IPS-11a (cell line): ENCODE measurements at regions not wholly inside any gene's neighbourhood (a gene's known extent, or its start where the extent isn't known, plus 50 kb on each side); places are given as distances from the start of the nearest gene placed in this dataset.
"Not testable (repeated sequence)": the region's sequence is repeated elsewhere in the genome, so short reads cannot be mapped to it uniquely, and the experiment has no call there.

Experiments
- H3K4me3 ChIP-seq: one replicate; pipeline ENCODE4 v1.5.1; 2013; ENCODE audit warnings: low read depth, low read length, control low read depth

- H3K4me3 ChIP-seq: no peak overlapping the region
These were observed 50.1 kb upstream of the SIRPA start for GRCh38 chr20:1845163-1845523.

GRCh38 chr20:1844325-1845162, 50.7 kb upstream of the SIRPA start:
- no peak overlapping the region for H3K4me3 ChIP-seq

- no peak overlapping the region for H3K4me3 ChIP-seq
These were observed 52.9 kb upstream of the SIRPA start for GRCh38 chr20:1842281-1842680.

DNA sequence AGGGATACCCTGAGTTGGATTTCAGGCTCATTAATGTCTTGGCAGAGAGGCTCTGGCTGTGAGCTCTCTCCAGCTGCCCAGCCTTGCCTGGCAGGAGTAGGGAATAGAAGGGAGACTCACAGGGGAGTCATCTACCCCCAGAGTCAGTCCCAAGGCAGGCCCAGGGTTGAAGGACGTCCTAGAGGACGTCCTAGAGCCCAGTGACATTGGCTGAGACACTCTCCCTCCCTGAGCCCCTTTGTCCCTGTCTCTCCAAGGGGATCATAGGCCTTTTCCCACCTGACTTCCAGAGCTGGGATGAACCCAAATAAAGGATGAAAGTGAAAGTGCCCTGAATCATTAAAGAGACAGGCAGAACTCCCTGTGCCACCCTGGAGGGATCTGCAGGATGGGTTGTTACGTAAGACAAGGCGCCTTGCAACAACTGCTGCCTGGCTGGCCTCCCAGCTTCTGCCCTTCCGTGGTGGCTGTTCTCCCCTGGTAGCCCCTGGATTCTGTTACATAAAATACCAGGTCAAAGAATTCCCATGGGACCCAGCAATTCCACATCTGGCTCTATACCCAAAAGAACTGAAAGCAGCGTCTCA, 53.6 kb upstream of the SIRPA start:
- H3K4me3 ChIP-seq: no peak overlapping the region

DNA sequence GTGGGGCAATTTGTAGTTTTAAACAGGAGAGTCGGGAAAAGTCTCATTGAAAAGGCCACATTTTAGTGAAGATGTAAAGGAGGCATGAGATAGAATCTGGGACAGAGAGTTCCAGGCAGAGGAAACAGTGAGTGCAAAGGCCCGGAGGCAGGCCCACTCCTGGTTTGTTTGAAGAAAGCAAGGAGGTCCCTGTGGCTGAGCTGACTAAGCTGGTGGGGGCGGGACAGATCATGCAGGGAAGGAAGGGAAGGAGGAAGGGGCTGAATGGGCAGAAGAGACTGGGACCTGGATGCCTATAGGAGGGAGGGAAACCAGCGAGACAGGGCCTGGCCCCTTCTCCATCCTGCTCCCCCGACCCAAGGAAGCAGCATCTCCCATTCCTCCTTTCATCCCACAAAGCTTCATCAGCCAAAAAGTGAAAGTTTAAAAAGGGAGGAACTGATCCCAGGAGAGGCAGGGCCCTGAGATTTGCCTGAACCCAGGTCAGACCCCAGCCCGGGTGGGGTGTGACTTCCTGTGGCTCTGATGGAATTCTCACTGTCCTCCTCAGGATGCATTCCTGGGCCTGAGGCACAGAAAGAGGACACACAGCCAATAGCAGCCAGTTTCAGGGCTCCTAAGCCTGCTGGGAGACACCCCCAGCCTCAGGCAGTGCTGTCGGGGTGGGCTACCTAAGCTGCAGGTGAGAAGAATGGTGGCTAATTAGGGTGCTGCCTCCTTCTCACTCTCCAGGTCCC, 54.2 kb upstream of the SIRPA start:
- H3K4me3 ChIP-seq: no peak overlapping the region

DNA sequence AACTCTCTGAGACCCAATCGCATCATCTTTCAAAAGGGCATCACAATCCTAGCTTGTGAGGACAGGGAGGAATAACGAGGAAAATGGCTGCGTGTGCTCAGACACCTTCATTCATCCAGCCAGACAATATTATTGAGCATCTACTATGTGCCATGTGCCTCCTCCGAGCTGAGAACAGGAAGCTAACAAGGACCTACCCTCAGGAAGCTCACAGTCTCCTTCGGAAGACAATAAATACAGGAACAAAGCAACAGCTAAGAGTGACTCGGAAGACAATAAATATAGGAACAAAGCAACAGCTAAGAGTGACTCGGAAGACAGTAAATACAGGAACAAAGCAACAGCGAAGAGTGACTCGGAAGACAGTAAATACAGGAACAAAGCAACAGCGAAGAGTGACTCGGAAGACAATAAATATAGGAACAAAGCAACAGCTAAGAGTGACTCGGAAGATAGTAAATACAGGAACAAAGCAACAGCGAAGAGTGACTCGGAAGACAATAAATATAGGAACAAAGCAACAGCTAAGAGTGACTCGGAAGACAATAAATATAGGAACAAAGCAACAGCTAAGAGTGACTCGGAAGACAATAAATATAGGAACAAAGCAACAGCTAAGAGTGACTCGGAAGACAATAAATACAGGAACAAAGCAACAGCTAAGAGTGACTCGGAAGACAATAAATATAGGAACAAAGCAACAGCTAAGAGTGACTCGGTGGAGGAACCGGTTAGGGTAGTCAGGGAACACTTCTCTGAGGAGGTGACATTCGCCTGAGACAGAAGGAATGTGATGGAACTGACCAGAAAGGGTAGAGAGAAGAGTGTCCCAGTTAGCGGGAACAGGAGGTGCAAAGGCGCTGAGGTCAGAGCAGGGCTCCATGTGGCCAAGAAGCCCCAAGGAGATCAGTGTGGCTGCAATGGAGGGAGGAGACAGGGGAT, 55.6 kb upstream of the SIRPA start:
- not testable (repeated sequence) for H3K4me3 ChIP-seq

DNA sequence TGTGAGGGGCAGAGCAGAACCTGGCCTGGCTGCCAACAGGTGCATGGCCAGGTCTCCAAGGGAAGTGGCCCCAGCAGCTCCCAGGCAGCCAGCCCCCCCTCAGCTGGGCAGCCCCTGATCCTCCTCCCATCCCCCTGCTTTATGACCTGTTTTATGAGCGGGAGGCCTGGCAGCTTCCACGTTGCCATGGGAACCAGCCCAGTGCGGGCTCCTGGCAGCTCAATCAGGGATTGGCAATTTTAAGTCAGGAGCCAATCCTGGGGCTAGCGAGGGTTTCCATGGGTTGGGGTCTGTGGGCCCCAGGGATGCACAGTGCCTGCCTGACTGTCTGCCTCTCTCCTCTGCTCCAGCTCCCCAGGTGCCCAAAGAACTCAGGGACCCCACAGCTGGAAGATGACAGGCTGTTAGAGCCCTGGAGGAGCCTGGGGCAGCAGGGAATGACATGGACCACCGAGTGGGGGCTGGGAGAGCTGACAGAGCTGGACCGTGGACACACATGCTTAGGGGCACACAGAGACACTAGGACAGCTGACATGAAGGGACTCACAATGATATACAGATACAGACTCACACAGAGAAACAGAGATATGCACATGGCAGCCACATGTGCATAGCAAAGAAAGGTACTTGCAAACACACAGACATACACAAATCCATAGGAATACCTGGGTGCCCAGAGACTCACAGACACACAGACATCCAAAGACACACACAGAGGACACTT, 56.5 kb upstream of the SIRPA start:
- H3K4me3 ChIP-seq: no peak overlapping the region

DNA sequence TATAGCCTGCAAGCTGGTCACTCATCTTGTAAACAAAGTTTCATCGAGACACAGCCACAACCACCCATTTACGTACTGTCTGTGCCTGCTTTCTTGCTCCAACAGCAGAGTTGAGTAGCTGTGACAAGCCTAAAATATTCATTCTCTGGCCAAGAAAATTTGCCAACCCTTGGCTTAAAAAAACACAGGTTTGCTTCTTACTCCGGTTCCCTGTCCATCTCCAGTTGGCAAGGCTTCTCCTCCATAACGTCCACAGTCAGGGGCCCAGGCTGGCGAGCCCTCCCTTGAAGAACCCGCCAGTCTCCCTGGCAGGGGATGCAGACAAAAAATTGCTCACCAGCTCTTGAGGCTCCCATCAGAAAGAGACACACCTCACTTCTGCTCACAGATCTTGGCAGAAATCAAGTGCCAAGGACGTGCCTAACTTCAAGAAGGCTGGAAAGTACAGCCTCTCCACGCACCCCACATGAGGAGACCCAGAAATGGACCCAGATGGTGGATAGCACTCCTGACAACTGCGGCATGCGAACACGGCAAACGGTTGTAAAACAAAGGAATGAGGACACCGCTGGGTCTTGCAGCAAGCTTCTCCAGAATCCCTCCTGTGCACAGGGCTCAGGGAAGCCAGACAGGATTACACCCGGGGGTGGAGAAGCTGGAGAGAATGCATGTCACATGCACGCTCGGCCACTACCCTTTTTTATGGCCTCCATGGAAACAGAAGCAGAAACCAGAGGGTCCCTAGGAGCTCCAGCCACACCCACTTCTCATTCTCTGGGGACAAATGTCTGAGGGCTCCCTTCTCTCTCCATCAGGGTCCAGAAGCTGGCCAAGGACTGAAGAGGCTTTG, 59.8 kb upstream of the SIRPA start:
- no peak overlapping the region for H3K4me3 ChIP-seq

DNA sequence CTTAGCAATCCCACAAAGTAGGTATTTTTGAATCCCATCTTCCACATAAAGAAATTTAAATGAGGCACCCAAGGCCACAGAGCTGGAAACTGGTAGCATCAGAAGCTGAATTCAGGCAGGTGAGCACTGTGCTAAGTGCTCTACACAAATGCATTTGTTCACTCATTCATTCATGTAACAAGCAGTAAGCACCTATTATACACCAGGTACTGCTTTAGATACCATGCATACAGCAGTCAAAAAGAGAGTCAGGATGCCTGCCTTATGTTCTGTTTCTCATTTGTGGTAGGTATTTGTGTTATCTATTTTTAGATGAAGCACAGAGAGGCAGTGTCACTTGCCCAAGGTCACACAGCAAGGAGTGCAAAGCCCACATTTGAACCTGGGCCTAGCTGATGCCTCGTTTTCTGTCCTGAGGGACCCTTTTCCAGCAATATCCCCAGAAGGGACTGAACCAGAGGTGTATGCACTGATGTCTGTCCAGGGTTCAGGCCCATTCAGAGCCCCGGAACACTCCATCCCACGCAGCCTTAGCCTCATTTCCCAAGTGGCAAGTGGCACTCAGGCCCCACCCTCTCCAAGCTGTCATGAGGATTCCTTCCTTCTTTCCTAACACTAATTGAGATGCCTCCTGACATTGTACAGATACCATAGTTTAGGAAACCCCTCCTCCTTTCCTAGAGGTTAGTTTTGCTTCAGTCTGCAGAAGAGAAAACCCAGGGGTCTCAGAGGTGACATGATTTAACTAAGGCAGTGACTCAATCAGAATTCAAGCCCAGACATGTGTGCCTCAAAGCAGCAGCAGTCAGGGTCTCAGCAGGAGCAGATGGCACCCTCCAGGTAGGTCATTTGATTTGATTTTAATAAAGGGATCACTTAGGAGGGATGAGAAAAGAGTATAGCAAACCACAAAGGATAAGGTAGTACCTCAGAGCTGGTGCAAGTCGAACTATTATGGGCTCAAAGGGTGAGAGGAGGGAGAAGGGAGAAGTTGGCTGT, 61.2 kb upstream of the SIRPA start:
- H3K4me3 ChIP-seq: no peak overlapping the region

GRCh38 chr20:1833216-1833615, 62.0 kb upstream of the SIRPA start:
- no peak overlapping the region for H3K4me3 ChIP-seq

- no peak overlapping the region for H3K4me3 ChIP-seq
These were observed 62.6 kb upstream of the SIRPA start for GRCh38 chr20:1832634-1833033.

DNA sequence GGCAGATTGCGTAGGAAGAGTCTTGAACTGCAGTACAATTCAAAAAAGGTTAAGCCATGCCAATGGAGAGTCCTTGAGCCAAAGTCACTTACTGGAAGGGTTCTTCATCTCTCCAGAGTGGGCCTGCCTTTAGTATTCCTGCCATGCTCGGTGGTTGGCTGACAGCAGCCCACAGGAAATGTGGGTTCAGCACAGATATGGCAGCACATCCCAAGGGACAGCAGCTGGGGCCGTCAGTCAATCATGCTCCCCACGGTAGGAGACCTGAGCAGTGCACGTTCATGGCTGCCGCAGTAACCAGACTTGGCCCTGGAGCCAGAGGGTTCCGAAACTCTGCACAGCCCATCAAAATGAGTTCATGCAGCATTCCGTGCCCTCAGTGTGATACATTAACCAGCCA, 63.6 kb upstream of the SIRPA start:
- no peak overlapping the region for H3K4me3 ChIP-seq

- no peak overlapping the region for H3K4me3 ChIP-seq
These were observed 64.1 kb upstream of the SIRPA start for GRCh38 chr20:1831096-1831495.

- H3K4me3 ChIP-seq: no peak overlapping the region
These were observed 65.0 kb upstream of the SIRPA start for GRCh38 chr20:1830240-1830639.

DNA sequence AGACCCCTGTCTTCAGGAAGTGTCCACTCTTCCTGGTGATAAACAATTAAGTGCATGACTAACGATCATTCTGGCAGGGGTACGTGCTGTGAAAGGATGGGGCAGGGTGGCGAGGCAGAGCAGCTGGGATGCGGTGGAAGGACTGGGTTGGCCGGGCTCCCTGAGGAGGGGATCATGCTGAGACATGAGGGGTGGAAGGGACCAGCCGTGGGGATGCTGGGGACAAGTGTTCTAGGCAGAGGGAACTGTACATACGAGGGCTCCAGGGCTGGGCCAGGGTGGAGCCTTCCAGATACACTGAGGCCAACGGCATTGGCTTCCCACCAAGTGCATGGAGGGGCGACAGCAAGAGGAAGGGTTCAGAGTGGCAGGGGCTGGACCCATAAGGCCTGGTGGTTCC, 65.7 kb upstream of the SIRPA start:
- H3K4me3 ChIP-seq: no peak overlapping the region

GRCh38 chr20:1828786-1829131, 66.4 kb upstream of the SIRPA start:
- H3K4me3 ChIP-seq: no peak overlapping the region

GRCh38 chr20:1827974-1828785, 67.0 kb upstream of the SIRPA start:
- no peak overlapping the region for H3K4me3 ChIP-seq
